A549 (cell line): ENCODE measurements at regions not wholly inside any gene's neighbourhood (a gene's known extent, or its start where the extent isn't known, plus 50 kb on each side); places are given as distances from the start of the nearest gene placed in this dataset.

Source experiments
- ATAC-seq, 2 experiments: fragments of 200-7000 bp in 1 of 2; fragments of >200 bp in 1 of 2; cut with Nextera tagmentation in 1 of 2; cut with Tn5 transposase in 1 of 2; 3 replicates each; pipeline versions ENCODE4 v1.8.0 to v1.9.1; 2018 to 2020; ENCODE audit warnings: mild to moderate bottlenecking in 1 of 2, moderate library complexity in 1 of 2
- CTCF ChIA-PET: fragments of 300-600 bp; sonication (Branson Sonifier 250); formaldehyde crosslinking; extraction: SDS; loops from one replicate; lab custom pipeline; 2021; ENCODE audit warnings: antibody characterized with exemption, inconsistent platforms; lab: Yijun Ruan, JAX
- POLR2A ChIA-PET: fragments of 350-600 bp; formaldehyde crosslinking; extraction: SDS; loops from one replicate; lab custom pipeline; 2021; ENCODE audit warnings: antibody characterized with exemption, inconsistent platforms; lab: Yijun Ruan, JAX
- DNase-seq, 2 experiments: peaks; one replicate each; pipeline versions ENCODE4 v3.0.0 to v3.0.0-alpha.2; 2011 to 2016; ENCODE audit warnings: low read depth in 1 of 2, low spot score in 1 of 2
- FAIRE-seq: peaks from 2 replicates; lab custom pipeline; 2011; peaks lifted over from hg19 to GRCh38; lab: Jason Lieb, UNC
- H3K27ac ChIP-seq, 2 experiments: fragments of >200 bp; sonication (Bioruptor Twin); formaldehyde crosslinking; 3 replicates each; pipeline ENCODE4 v1.5.1; 2016 to 2017
- H3K4me1 ChIP-seq: fragments of >200 bp; sonication (Bioruptor Twin); formaldehyde crosslinking; 3 replicates; pipeline ENCODE4 v1.6.1; 2016
- H3K4me2 ChIP-seq: fragments of >200 bp; sonication (Bioruptor Twin); formaldehyde crosslinking; 3 replicates; pipeline ENCODE4 v1.6.1; 2016
- H3K4me3 ChIP-seq: fragments of >200 bp; sonication (Bioruptor Twin); formaldehyde crosslinking; 3 replicates; pipeline ENCODE4 v1.5.1; 2016
- H3K9me3 ChIP-seq: fragments of >200 bp; sonication (Bioruptor Twin); formaldehyde crosslinking; 3 replicates; pipeline ENCODE4 v1.6.1; 2016
- CBX8 ChIP-seq: fragments of 200-600 bp; sonication (generic); IDR thresholded peaks from 2 replicates; pipeline ENCODE4 v1.6.1; 2016
- CEBPB ChIP-seq, 2 experiments: fragments of >200 bp in 1 of 2; sonication (Bioruptor Twin) in 1 of 2; formaldehyde crosslinking in 1 of 2; IDR thresholded peaks; 2 replicates each; pipeline ENCODE4 v1.6.1; 2012 to 2016
- CHD4 ChIP-seq: fragments of 200-600 bp; sonication (generic); IDR thresholded peaks from 2 replicates; pipeline ENCODE4 v1.6.1; 2016; ENCODE audit warnings: antibody characterized with exemption, mild to moderate bottlenecking, borderline replicate concordance
- EP300 ChIP-seq, 2 experiments: fragments of >200 bp; sonication (Bioruptor Twin); formaldehyde crosslinking; IDR thresholded peaks; 2 replicates in 1 of 2; 3 replicates in 1 of 2; pipeline ENCODE4 v1.6.1; 2016 to 2017
- ESRRA ChIP-seq: fragments of 150-350 bp; IDR thresholded peaks from 2 replicates; pipeline ENCODE4 v1.6.1; 2014; ENCODE audit warnings: mild to moderate bottlenecking, low read length, borderline replicate concordance
- FOSB ChIP-seq: fragments of 250-450 bp; sonication (Bioruptor Pico); IDR thresholded peaks from 2 replicates; pipeline ENCODE4 v1.5.0; 2020; ENCODE audit warnings: mild to moderate bottlenecking, moderate library complexity
- FOSL2 ChIP-seq, 2 experiments: fragments of 450-650 bp in 1 of 2; fragments of >200 bp in 1 of 2; sonication (Bioruptor Twin) in 1 of 2; formaldehyde crosslinking; IDR thresholded peaks; 2 replicates each; pipeline versions ENCODE4 v1.5.0 to v1.6.1; 2016 to 2020; ENCODE audit warnings: mild to moderate bottlenecking in 1 of 2, moderate library complexity in 1 of 2
- FOXS1 ChIP-seq: fragments of 250-450 bp; sonication (Bioruptor Pico); IDR thresholded peaks from 2 replicates; pipeline ENCODE4 v1.5.0; 2020; ENCODE audit warnings: mild to moderate bottlenecking, moderate library complexity
- GATA3 ChIP-seq: IDR thresholded peaks from 2 replicates; pipeline ENCODE4 v1.6.1; 2012; ENCODE audit warnings: borderline replicate concordance
- HDAC2 ChIP-seq: fragments of 200-600 bp; sonication (generic); IDR thresholded peaks from 2 replicates; pipeline ENCODE4 v1.6.1; 2016
- HOXA7 ChIP-seq: fragments of 250-450 bp; sonication (Bioruptor Pico); IDR thresholded peaks from 2 replicates; pipeline ENCODE4 v1.5.0; 2020; ENCODE audit warnings: mild to moderate bottlenecking, moderate library complexity
- HOXB13 ChIP-seq: fragments of 250-450 bp; sonication (Bioruptor Pico); IDR thresholded peaks from 2 replicates; pipeline ENCODE4 v1.5.0; 2020; ENCODE audit warnings: low read depth, mild to moderate bottlenecking, moderate library complexity
- JUN ChIP-seq, 2 experiments: fragments of >200 bp; sonication (Bioruptor Twin); formaldehyde crosslinking; IDR thresholded peaks; 2 replicates in 1 of 2; 3 replicates in 1 of 2; pipeline ENCODE4 v1.6.1; 2016 to 2017
- JUNB ChIP-seq: fragments of >200 bp; sonication (Bioruptor Twin); formaldehyde crosslinking; IDR thresholded peaks from 2 replicates; pipeline ENCODE4 v1.6.1; 2016
- KDM1A ChIP-seq: fragments of 200-600 bp; sonication (generic); IDR thresholded peaks from 2 replicates; pipeline ENCODE4 v1.6.1; 2016; ENCODE audit warnings: low read depth, mild to moderate bottlenecking
- KDM5A ChIP-seq: fragments of 200-600 bp; sonication (generic); IDR thresholded peaks from 2 replicates; pipeline ENCODE4 v1.6.1; 2016; ENCODE audit warnings: antibody characterized with exemption, mild to moderate bottlenecking
- MYC ChIP-seq: IDR thresholded peaks from 2 replicates; pipeline ENCODE4 v1.6.1; 2012; ENCODE audit warnings: mild to moderate bottlenecking, inconsistent platforms, low read length, improper control_type of control experiment, borderline replicate concordance
- NFE2L2 ChIP-seq: fragments of 150-350 bp; conservative IDR thresholded peaks from 2 replicates; pipeline ENCODE4 v1.6.1; 2014; ENCODE audit warnings: low read length
- NR3C1 ChIP-seq: fragments of >200 bp; sonication (Bioruptor Twin); formaldehyde crosslinking; IDR thresholded peaks from 3 replicates; pipeline ENCODE4 v1.6.1; 2017
- RFX5 ChIP-seq: fragments of 450-650 bp; IDR thresholded peaks from 2 replicates; pipeline ENCODE4 v1.7.1; 2014; ENCODE audit warnings: antibody characterized with exemption, mild to moderate bottlenecking, moderate library complexity
- RNF2 ChIP-seq: fragments of 200-600 bp; sonication (generic); IDR thresholded peaks from 2 replicates; pipeline ENCODE4 v1.6.1; 2016; ENCODE audit warnings: low read depth, mild to moderate bottlenecking, antibody characterized with exemption, moderate library complexity, borderline replicate concordance
- ZFP36 ChIP-seq: fragments of 450-650 bp; IDR thresholded peaks from 2 replicates; pipeline ENCODE4 v1.6.1; 2014; ENCODE audit warnings: borderline replicate concordance; ENCODE audit not compliant: partially characterized antibody
- ZSCAN20 ChIP-seq: fragments of 250-450 bp; sonication (Bioruptor Pico); IDR thresholded peaks from 2 replicates; pipeline ENCODE4 v1.8.0; 2022; ENCODE audit warnings: mild to moderate bottlenecking, moderate library complexity
- WGBS: methylation state at CpG from one replicate; pipeline ENCODE4 v1.1.6; 2017; ENCODE audit errors: missing lambda C conversion rate; 5-methylcytosine and 5-hydroxymethylcytosine counted together
- TF ChIP-seq, protein P1 (sequence below): IDR thresholded peaks from 2 replicates; pipeline ENCODE4 v1.6.1; 2012
- TF ChIP-seq, protein P2 (sequence below): IDR thresholded peaks from 2 replicates; pipeline ENCODE4 v1.6.1; 2012; ENCODE audit warnings: low read depth, borderline replicate concordance
- TF ChIP-seq, protein P3 (sequence below): fragments of 150-350 bp; IDR thresholded peaks from 2 replicates; pipeline ENCODE4 v1.6.1; 2014; ENCODE audit warnings: low read depth, mild to moderate bottlenecking, low read length
- TF ChIP-seq, protein P4 (sequence below): fragments of 450-650 bp; IDR thresholded peaks from 2 replicates; pipeline ENCODE4 v1.6.1; 2014; ENCODE audit warnings: antibody characterized with exemption

DNA sequence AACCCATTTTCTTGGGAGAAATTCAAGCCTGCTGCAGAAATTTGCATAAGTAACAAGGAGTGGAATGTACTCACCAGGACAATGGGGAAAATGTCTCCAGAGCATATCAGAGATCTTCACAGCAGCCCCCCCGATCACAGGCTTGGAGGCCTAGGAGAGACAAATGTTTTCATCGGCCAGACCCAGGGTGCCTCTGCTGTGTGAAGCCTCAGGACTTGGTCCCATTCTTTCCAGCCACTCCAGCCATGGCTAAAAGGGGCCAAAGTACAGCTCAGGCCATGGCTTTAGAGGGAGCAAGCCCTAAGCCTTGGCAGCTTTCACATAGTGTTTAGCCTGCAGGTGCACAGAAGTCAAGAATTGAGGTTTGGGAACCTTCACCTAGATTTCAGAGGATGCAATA lies 1463.0 kb downstream of the HACE1 start:
- CTCF ChIA-PET = no interaction called here
- H3K27ac ChIP-seq = no peak overlapping the region

DNA sequence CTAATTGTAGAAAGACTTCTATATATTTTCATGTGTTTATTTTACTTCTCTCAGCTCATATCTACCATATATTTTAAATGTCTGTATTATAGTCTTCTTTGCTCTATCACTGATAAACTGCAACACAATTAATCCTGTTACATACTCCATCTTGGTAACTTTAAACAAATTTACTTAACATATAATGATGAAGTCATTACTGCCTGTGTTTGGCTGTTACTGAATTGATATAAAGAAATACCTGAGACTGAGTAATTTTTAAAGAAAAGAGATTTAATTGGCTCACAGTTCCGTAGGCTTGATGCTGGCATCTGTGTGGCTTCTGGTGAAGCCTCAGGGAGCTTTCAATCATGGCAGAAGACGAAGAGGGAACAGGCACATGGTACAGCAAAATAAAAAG lies 1480.4 kb downstream of the HACE1 start:
- no peaks in the 10 kb centered on the region for H3K4me1 ChIP-seq
- no peak overlapping the region for H3K4me2 ChIP-seq
- ChIA-PET CTCF (no interaction called here), POLR2A (no interaction called here)
- WGBS = 2% methylated on average over 2 of the region's 2 CpGs
- DNase-seq (no peak), FAIRE-seq (no peak), ATAC-seq (no peak)
- H3K27ac ChIP-seq = no peak overlapping the region
- H3K4me3 ChIP-seq = no peak overlapping the region
- H3K9me3 ChIP-seq = no peaks in the 10 kb centered on the region
- TF ChIP-seq NFE2L2 (no peak), NR3C1 (no peak), FOSL2 (IDR thresholded peaks at IDR 0.05) (no peak), FOSL2 (CRISPR knock-in tag; IDR thresholded peaks at IDR 0.05) (no peak), HOXA7 (no peak), KDM5A (no peak), FOSB (CRISPR knock-in tag) (no peak), GATA3 (no peak), RNF2 (no peak)

More for the DNA sequence above, 1463.0 kb downstream of the HACE1 start:
- ATAC-seq (no peak), DNase-seq (no peak), FAIRE-seq (no peak)
- H3K9me3 ChIP-seq = no peaks in the 10 kb centered on the region
- 28% methylated on average over 2 of the region's 2 CpGs for WGBS
- H3K4me2 ChIP-seq = no peak overlapping the region
- POLR2A ChIA-PET = no interaction called here
- H3K4me3 ChIP-seq = no peak overlapping the region
- TF ChIP-seq, protein P1, sequence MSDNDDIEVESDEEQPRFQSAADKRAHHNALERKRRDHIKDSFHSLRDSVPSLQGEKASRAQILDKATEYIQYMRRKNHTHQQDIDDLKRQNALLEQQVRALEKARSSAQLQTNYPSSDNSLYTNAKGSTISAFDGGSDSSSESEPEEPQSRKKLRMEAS = no peak
- TF ChIP-seq, protein P2, sequence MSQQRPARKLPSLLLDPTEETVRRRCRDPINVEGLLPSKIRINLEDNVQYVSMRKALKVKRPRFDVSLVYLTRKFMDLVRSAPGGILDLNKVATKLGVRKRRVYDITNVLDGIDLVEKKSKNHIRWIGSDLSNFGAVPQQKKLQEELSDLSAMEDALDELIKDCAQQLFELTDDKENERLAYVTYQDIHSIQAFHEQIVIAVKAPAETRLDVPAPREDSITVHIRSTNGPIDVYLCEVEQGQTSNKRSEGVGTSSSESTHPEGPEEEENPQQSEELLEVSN = no peak
- TF ChIP-seq FOSB (CRISPR knock-in tag) = no peak
- no peak for TF ChIP-seq ZFP36
- TF ChIP-seq RFX5 = no peak
- no peak for TF ChIP-seq FOXS1 (CRISPR knock-in tag)
- TF ChIP-seq KDM1A = no peak
- TF ChIP-seq CHD4 = no peak
- TF ChIP-seq, protein P3, sequence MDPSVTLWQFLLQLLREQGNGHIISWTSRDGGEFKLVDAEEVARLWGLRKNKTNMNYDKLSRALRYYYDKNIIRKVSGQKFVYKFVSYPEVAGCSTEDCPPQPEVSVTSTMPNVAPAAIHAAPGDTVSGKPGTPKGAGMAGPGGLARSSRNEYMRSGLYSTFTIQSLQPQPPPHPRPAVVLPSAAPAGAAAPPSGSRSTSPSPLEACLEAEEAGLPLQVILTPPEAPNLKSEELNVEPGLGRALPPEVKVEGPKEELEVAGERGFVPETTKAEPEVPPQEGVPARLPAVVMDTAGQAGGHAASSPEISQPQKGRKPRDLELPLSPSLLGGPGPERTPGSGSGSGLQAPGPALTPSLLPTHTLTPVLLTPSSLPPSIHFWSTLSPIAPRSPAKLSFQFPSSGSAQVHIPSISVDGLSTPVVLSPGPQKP = no peak
- TF ChIP-seq ZSCAN20 = no peak
- TF ChIP-seq, protein P4, sequence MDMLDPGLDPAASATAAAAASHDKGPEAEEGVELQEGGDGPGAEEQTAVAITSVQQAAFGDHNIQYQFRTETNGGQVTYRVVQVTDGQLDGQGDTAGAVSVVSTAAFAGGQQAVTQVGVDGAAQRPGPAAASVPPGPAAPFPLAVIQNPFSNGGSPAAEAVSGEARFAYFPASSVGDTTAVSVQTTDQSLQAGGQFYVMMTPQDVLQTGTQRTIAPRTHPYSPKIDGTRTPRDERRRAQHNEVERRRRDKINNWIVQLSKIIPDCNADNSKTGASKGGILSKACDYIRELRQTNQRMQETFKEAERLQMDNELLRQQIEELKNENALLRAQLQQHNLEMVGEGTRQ = no peak
- TF ChIP-seq NR3C1 = no peak
- no peak for TF ChIP-seq JUNB
- TF ChIP-seq EP300 (IDR thresholded peaks at IDR 0.05) = no peak
- TF ChIP-seq CBX8 = no peak
- TF ChIP-seq HDAC2 = no peak
- no peaks in the 10 kb centered on the region for H3K4me1 ChIP-seq

DNA sequence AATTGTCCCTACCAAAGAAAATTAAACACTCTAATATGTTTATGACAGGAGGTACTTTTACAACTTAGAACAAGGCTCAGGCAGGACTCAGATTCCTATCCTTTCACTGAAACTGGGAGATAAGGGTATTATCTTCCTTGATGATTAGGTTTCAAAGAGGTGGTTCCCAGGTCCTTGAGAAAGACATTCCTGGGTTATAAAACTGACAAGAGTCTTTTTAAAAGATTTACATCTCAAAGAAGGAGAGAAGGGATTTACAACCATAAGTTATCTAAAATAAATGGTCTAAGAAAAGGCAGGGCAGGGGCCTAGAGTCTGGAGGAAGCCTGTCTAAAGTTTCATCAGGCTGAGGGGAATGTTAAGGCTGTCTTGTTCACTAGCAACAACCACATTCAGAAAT lies 1492.5 kb downstream of the HACE1 start:
- no peaks in the 10 kb centered on the region for H3K4me1 ChIP-seq
- no peaks in the 10 kb centered on the region for H3K9me3 ChIP-seq
- no peak for FAIRE-seq
- CTCF ChIA-PET = interaction anchor here (0.6 kb wide), 1 partner anchor 790 kb away, joined by 3 read pairs; no protein-coding TSS in a partner anchor
- POLR2A ChIA-PET = no interaction called here
- no peak overlapping the region for H3K4me3 ChIP-seq
- no peak for TF ChIP-seq MYC
- no peak for TF ChIP-seq HOXB13
- TF ChIP-seq ESRRA = no peak
- no peak for TF ChIP-seq CBX8
- no peak for TF ChIP-seq JUN (IDR thresholded peaks at IDR 0.05)
- no peak for TF ChIP-seq CEBPB (IDR thresholded peaks at IDR 0.05)
- TF ChIP-seq RNF2 = no peak
- no peak for TF ChIP-seq RFX5
- H3K27ac ChIP-seq = no peak overlapping the region
- DNase-seq = no peak
- no peak for ATAC-seq
- H3K4me2 ChIP-seq = no peak overlapping the region
